B cell (primary cell): ENCODE measurements at regions not wholly inside any gene's neighbourhood (a gene's known extent, or its start where the extent isn't known, plus 50 kb on each side); places are given as distances from the start of the nearest gene placed in this dataset.

Experiments
- ATAC-seq: fragments of 200-7000 bp; cut with Tn5 transposase; one replicate; pipeline ENCODE4 v1.10.0; 2021; ENCODE audit warnings: low read depth, mild to moderate bottlenecking, moderate number of reproducible peaks, moderate library complexity
- CTCF ChIA-PET: fragments of 350-600 bp; sonication (Branson Sonifier 250); formaldehyde crosslinking; loops from one replicate; lab custom pipeline; 2021; ENCODE audit warnings: antibody characterized with exemption, inconsistent platforms; lab: Charles Lee
- POLR2A ChIA-PET: fragments of 350-600 bp; sonication (Branson Sonifier 250); formaldehyde crosslinking; loops from one replicate; lab custom pipeline; 2021; ENCODE audit warnings: antibody characterized with exemption; lab: Charles Lee
- DNase-seq: peaks from one replicate; pipeline ENCODE4 v3.0.0; 2013
- H2AFZ ChIP-seq: 2 replicates; pipeline ENCODE4 v1.6.1; 2012; ENCODE audit warnings: mild to moderate bottlenecking, low read depth, low read length; ENCODE audit not compliant: insufficient read depth, poor library complexity, severe bottlenecking
- H3K27ac ChIP-seq, 2 donors: 1 replicate in 1 of 2; 2 replicates in 1 of 2; pipeline ENCODE4 v1.5.1; 2012 to 2013; ENCODE audit warnings: low read length in 2 of 2, mild to moderate bottlenecking in 2 of 2, moderate library complexity in 1 of 2
- H3K27me3 ChIP-seq, 4 experiments: fragments of 200-600 bp in 1 of 4; sonication (generic) in 1 of 4; replicated peaks in 1 of 4; 1 replicate in 2 of 4; 2 replicates in 2 of 4; pipeline versions ENCODE4 v1.6.1 to v1.7.0; 2013 to 2016; ENCODE audit warnings: low read length in 3 of 4, mild to moderate bottlenecking in 2 of 4, mixed read lengths in 1 of 4, moderate library complexity in 1 of 4; ENCODE audit not compliant: insufficient read depth in 4 of 4, control insufficient read depth in 3 of 4; ENCODE audit errors: control extremely low read depth in 1 of 4
- H3K36me3 ChIP-seq, 2 experiments: replicated peaks in 1 of 2; 1 replicate in 1 of 2; 2 replicates in 1 of 2; pipeline versions ENCODE4 v1.6.1 to v1.7.1; 2013; ENCODE audit warnings: low read length in 1 of 2; ENCODE audit not compliant: insufficient read depth in 2 of 2, control insufficient read depth in 1 of 2; ENCODE audit errors: control extremely low read depth in 1 of 2, extremely low read depth in 1 of 2
- H3K4me1 ChIP-seq, 2 donors: fragments of 200-600 bp in 1 of 2; sonication (generic) in 1 of 2; 1 replicate in 1 of 2; 2 replicates in 1 of 2; pipeline versions ENCODE4 v1.5.1 to v1.6.1; 2013 to 2017; ENCODE audit warnings: low read length in 2 of 2; ENCODE audit not compliant: control insufficient read depth in 2 of 2, insufficient read depth in 2 of 2
- H3K4me2 ChIP-seq: replicated peaks from 2 replicates; pipeline ENCODE3; 2012; ENCODE audit warnings: mild to moderate bottlenecking, low read depth, low read length; ENCODE audit not compliant: poor library complexity, severe bottlenecking
- H3K4me3 ChIP-seq, 5 experiments: fragments of 200-600 bp in 1 of 5; sonication (generic) in 1 of 5; 1 replicate in 3 of 5; 2 replicates in 2 of 5; pipeline versions ENCODE4 v1.5.1 to v1.7.0; 2011 to 2016; ENCODE audit warnings: low read length in 4 of 5, mild to moderate bottlenecking in 4 of 5, low read depth in 2 of 5, control low read depth in 1 of 5, moderate library complexity in 1 of 5; ENCODE audit not compliant: insufficient read depth in 1 of 5; ENCODE audit errors: control extremely low read depth in 1 of 5, extremely low read depth in 1 of 5
- H3K79me2 ChIP-seq: fragments of 200-600 bp; sonication (generic); one replicate; pipeline ENCODE4 v1.6.0; 2016; ENCODE audit warnings: low read length; ENCODE audit not compliant: control insufficient read depth, insufficient read depth
- H3K9ac ChIP-seq: fragments of 200-600 bp; sonication (generic); 2 replicates; pipeline ENCODE4 v1.6.1; 2017; ENCODE audit warnings: mild to moderate bottlenecking, low read length, moderate library complexity
- H3K9me3 ChIP-seq, 3 donors: one replicate each; pipeline versions ENCODE4 v1.6.1 to v1.7.1; 2013; ENCODE audit warnings: low read length in 2 of 3; ENCODE audit not compliant: control insufficient read depth in 2 of 3, insufficient read depth in 1 of 3; ENCODE audit errors: control extremely low read depth in 1 of 3
- H4K20me1 ChIP-seq: 2 replicates; pipeline ENCODE4 v1.6.0; 2012; ENCODE audit warnings: mild to moderate bottlenecking, low read length; ENCODE audit not compliant: insufficient read depth, control insufficient read depth, poor library complexity, severe bottlenecking
- H3K27ac Mint-ChIP-seq: one replicate; pipeline ENCODE4 v1.8.0; 2021; ENCODE audit warnings: mixed read lengths
- H3K27me3 Mint-ChIP-seq: one replicate; pipeline ENCODE4 v1.8.0; 2021; ENCODE audit warnings: mixed read lengths
- H3K4me1 Mint-ChIP-seq: one replicate; pipeline ENCODE4 v1.8.0; 2021; ENCODE audit warnings: mixed read lengths
- H3K4me3 Mint-ChIP-seq: one replicate; pipeline ENCODE4 v1.8.0; 2021; ENCODE audit warnings: mixed read lengths
- H3K9me3 Mint-ChIP-seq: one replicate; pipeline ENCODE4 v1.8.0; 2022; ENCODE audit warnings: mixed read lengths; ENCODE audit not compliant: insufficient read depth
- CTCF ChIP-seq: fragments of 200-600 bp; IDR thresholded peaks from one replicate; pipeline ENCODE4 v1.8.0; 2022; ENCODE audit warnings: antibody characterized with exemption, mild to moderate bottlenecking
- EZH2 ChIP-seq: IDR thresholded peaks from 2 replicates; pipeline ENCODE4 v1.6.1; 2012; ENCODE audit warnings: borderline replicate concordance, low read depth, mild to moderate bottlenecking, moderate library complexity, low read length; ENCODE audit not compliant: insufficient read depth, poor library complexity, severe bottlenecking
- WGBS: methylation state at CpG from one replicate; pipeline ENCODE4 v1.1.5; 2013; ENCODE audit warnings: missing lambda C conversion rate; ENCODE audit not compliant: insufficient coverage; 5-methylcytosine and 5-hydroxymethylcytosine counted together
- intact Hi-C: fragments of 100-400 bp; cut with micrococcal nuclease; formaldehyde crosslinking; loops from one replicate; pipeline ENCODE4 v1.10.0; 2022

- Histone ChIP-seq H3K4me3 (no peak overlapping the region), H3K27me3 (no peaks in the 10 kb centered on the region), H4K20me1 (no peaks in the 10 kb centered on the region), H2AFZ (no peak overlapping the region), H3K9ac (no peak overlapping the region), H3K27ac (no peak overlapping the region), H3K9me3 (no peaks in the 10 kb centered on the region), H3K4me1 (peaks cover 46 to 47% of the 10 kb centered on the region in 2 donors), H3K4me2 (peak overlapping the region; percentile 74), H3K36me3 (no peaks in the 10 kb centered on the region), H3K79me2 (no peaks in the 10 kb centered on the region)
- Mint-ChIP-seq H3K4me3 (peak overlapping the region; percentile 36), H3K27ac (no peak overlapping the region), H3K9me3 (no peaks in the 10 kb centered on the region), H3K27me3 (no peaks in the 10 kb centered on the region), H3K4me1 (peaks cover 51% of the 10 kb centered on the region)
- intact Hi-C loops, result loop anchor here (5.0 kb wide), 4 partner anchors 307 to 557 kb away; partner anchors contain the start of gene FOXO1
- DNase-seq (no peak), ATAC-seq (no peak)
- CTCF ChIA-PET, result interaction anchor here (1.6 to 2.2 kb wide), 3 partner anchors 11 to 544 kb away, joined by 4 to 7 read pairs (median 4); no protein-coding TSS in a partner anchor
- WGBS, result 100% methylated on average over 1 of the region's 3 CpGs
- TF ChIP-seq CTCF, result no peak
- TF ChIP-seq EZH2, result no peak
- POLR2A ChIA-PET, result interaction anchor here (0.7 to 1.1 kb wide), 3 partner anchors 81 to 1340 kb away, joined by 3 to 13 read pairs (median 10); no protein-coding TSS in a partner anchor
Observed at GRCh38 chr13:40125336-40125735, 469.9 kb downstream of the COG6 start.

- Mint-ChIP-seq H3K27ac (peak overlapping the region; percentile 51), H3K9me3 (no peaks in the 10 kb centered on the region), H3K4me1 (peaks cover 51% of the 10 kb centered on the region), H3K4me3 (peak overlapping the region; percentile 59), H3K27me3 (no peaks in the 10 kb centered on the region)
- H3K9ac ChIP-seq, result peak overlapping the region; percentile 42
- WGBS, result 7% methylated on average over 3 of the region's 7 CpGs
- peaks cover 46 to 47% of the 10 kb centered on the region in 2 donors for H3K4me1 ChIP-seq
- POLR2A ChIA-PET, result interaction anchor here (1.1 kb wide), 1 partner anchor 80 kb away, joined by 13 read pairs; no protein-coding TSS in a partner anchor
- no peaks in the 10 kb centered on the region for H4K20me1 ChIP-seq
- TF ChIP-seq CTCF (no peak), EZH2 (no peak)
- H3K9me3 ChIP-seq, result no peaks in the 10 kb centered on the region
- H3K27ac ChIP-seq, result peak overlapping the region; percentile 52 to 69
- H3K79me2 ChIP-seq, result no peaks in the 10 kb centered on the region
- H3K4me2 ChIP-seq, result peak overlapping the region; percentile 74
- CTCF ChIA-PET, result interaction anchor here (0.6 to 1.8 kb wide), 7 partner anchors 9 to 556 kb away, joined by 3 to 5 read pairs (median 3); no protein-coding TSS in a partner anchor
- H3K27me3 ChIP-seq, result no peaks in the 10 kb centered on the region
- H2AFZ ChIP-seq, result no peak overlapping the region
- H3K4me3 ChIP-seq, result peak overlapping the region in 3 of 5 experiments; percentile 16 to 53 (median 18)
- H3K36me3 ChIP-seq, result no peaks in the 10 kb centered on the region
- ATAC-seq (peak; percentile 32), DNase-seq (peak; percentile 50)
- intact Hi-C loops, result loop anchor here (1.0 to 5.0 kb wide), 8 partner anchors 20 to 556 kb away; partner anchors contain the start of gene FOXO1
Observed at GRCh38 chr13:40126306-40127085, 471.0 kb downstream of the COG6 start.
